ENCODE measurements at regions not wholly inside any gene's neighbourhood (a gene's known extent, or its start where the extent isn't known, plus 50 kb on each side); places are given as distances from the start of the nearest gene placed in this dataset.

DNA sequence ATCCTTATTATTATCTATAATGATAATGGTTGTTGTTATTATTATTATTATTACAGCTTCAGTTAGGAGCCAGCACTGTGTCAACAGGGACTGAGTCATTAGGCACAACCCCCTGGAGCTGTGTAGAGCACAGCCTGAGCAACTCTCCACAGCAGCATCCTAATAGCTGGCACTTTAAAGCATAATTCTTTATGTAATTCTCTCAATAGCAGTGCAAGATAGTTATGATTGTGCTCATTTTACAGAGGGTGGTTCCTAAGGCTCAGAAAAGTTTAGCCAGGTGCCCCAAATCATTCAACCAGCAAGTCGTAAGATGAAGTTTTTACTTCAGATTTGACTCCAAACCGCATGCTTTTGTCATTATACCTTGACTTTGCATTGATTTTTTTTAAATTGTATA is 390.3 kb downstream of the ANXA1 start:
- H3K9me2 ChIP-seq (replicated peaks; ENCODE audit: control insufficient read depth, low read length): no peaks in the 10 kb centered on the region
- H4K20me1 ChIP-seq (ENCODE audit: control insufficient read depth, insufficient read depth, low read depth, low read length): no peaks in the 10 kb centered on the region
- no peak overlapping the region for H3K27ac ChIP-seq (ENCODE audit: low read depth, low read length)
- no peak overlapping the region for H3K4me2 ChIP-seq (ENCODE audit: low read length)
- H3K9me3 ChIP-seq (ENCODE audit: control insufficient read depth, insufficient read depth, low read length): no peaks in the 10 kb centered on the region
- no peaks in the 10 kb centered on the region for H3F3A ChIP-seq (ENCODE audit: control insufficient read depth, insufficient read depth)
- no peak for TF ChIP-seq EZH2phosphoT487 (IDR thresholded peaks at IDR 0.05; ENCODE audit: borderline replicate concordance, low read length)
- H3K27me3 ChIP-seq (ENCODE audit: control insufficient read depth, low read length): no peaks in the 10 kb centered on the region
- H3K4me1 ChIP-seq (ENCODE audit: control insufficient read depth, low read length): no peaks in the 10 kb centered on the region
- no peaks in the 10 kb centered on the region for H3K36me3 ChIP-seq (ENCODE audit: control insufficient read depth, low read length)
- no peaks in the 10 kb centered on the region for H3K79me2 ChIP-seq (ENCODE audit: control insufficient read depth, low read length)
- no peak overlapping the region for H3K4me3 ChIP-seq (ENCODE audit: low read length)

- no peak overlapping the region for H3K4me3 ChIP-seq (ENCODE audit: low read length)
- H3K36me3 ChIP-seq (ENCODE audit: control insufficient read depth, low read length): no peaks in the 10 kb centered on the region
- H3K27me3 ChIP-seq (ENCODE audit: control insufficient read depth, low read length): no peaks in the 10 kb centered on the region
- no peaks in the 10 kb centered on the region for H3K9me2 ChIP-seq (replicated peaks; ENCODE audit: control insufficient read depth, low read length)
- no peaks in the 10 kb centered on the region for H3K79me2 ChIP-seq (ENCODE audit: control insufficient read depth, low read length)
- no peaks in the 10 kb centered on the region for H3F3A ChIP-seq (ENCODE audit: control insufficient read depth, insufficient read depth)
- H4K20me1 ChIP-seq (ENCODE audit: control insufficient read depth, insufficient read depth, low read depth, low read length): no peaks in the 10 kb centered on the region
- H3K4me2 ChIP-seq (ENCODE audit: low read length): no peak overlapping the region
- no peak for TF ChIP-seq EZH2phosphoT487 (IDR thresholded peaks at IDR 0.05; ENCODE audit: borderline replicate concordance, low read length)
- no peak for TF ChIP-seq CTCF (IDR thresholded peaks at IDR 0.05; ENCODE audit: low read depth, low read length, poor library complexity, severe bottlenecking)
- no peaks in the 10 kb centered on the region for H3K9me3 ChIP-seq (ENCODE audit: control insufficient read depth, insufficient read depth, low read length)
- no peak overlapping the region for H3K27ac ChIP-seq (ENCODE audit: low read depth, low read length)
- no peaks in the 10 kb centered on the region for H3K4me1 ChIP-seq (ENCODE audit: control insufficient read depth, low read length)
Observed at GRCh38 chr9:73543727-73544126, 392.1 kb downstream of the ANXA1 start.

- Histone ChIP-seq H3K79me2 (ENCODE audit: control insufficient read depth, low read length) (no peaks in the 10 kb centered on the region), H3K9me2 (replicated peaks; ENCODE audit: control insufficient read depth, low read length) (no peaks in the 10 kb centered on the region), H4K20me1 (ENCODE audit: control insufficient read depth, insufficient read depth, low read depth, low read length) (no peaks in the 10 kb centered on the region), H3K36me3 (ENCODE audit: control insufficient read depth, low read length) (no peaks in the 10 kb centered on the region), H3K4me3 (ENCODE audit: low read length) (no peak overlapping the region), H3K4me2 (ENCODE audit: low read length) (no peak overlapping the region), H3K27ac (ENCODE audit: low read depth, low read length) (no peak overlapping the region), H3K9me3 (ENCODE audit: control insufficient read depth, insufficient read depth, low read length) (no peaks in the 10 kb centered on the region), H3F3A (ENCODE audit: control insufficient read depth, insufficient read depth) (no peaks in the 10 kb centered on the region), H3K4me1 (ENCODE audit: control insufficient read depth, low read length) (no peaks in the 10 kb centered on the region), H3K27me3 (ENCODE audit: control insufficient read depth, low read length) (no peaks in the 10 kb centered on the region)
- TF ChIP-seq EZH2phosphoT487 (IDR thresholded peaks at IDR 0.05; ENCODE audit: borderline replicate concordance, low read length) (no peak), CTCF (IDR thresholded peaks at IDR 0.05; ENCODE audit: low read depth, low read length, poor library complexity, severe bottlenecking) (no peak)
Observed at GRCh38 chr9:73548201-73548600, 396.5 kb downstream of the ANXA1 start.

DNA sequence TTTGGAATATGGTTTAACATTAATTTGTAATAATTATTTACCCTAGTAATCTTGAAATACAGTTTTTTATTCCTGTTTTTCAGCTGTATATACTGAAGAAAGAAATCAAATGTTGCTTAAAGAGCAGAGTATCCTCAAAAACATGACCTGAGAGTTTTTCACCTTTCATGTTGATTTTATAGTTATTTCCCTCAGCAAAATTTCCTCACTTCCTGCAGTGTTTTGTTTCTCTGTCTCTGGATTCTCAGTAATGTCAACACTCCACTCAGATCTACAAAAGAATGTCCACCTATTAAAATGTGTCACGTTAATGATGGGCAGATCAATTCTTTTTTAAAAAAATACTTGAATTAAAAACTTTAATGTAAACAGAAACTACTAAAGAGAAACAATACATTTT is 398.3 kb downstream of the ANXA1 start:
- no peaks in the 10 kb centered on the region for H3F3A ChIP-seq (ENCODE audit: control insufficient read depth, insufficient read depth)
- no peaks in the 10 kb centered on the region for H4K20me1 ChIP-seq (ENCODE audit: control insufficient read depth, insufficient read depth, low read depth, low read length)
- TF ChIP-seq EZH2phosphoT487 (IDR thresholded peaks at IDR 0.05; ENCODE audit: borderline replicate concordance, low read length) (no peak), CTCF (IDR thresholded peaks at IDR 0.05; ENCODE audit: low read depth, low read length, poor library complexity, severe bottlenecking) (no peak)
- H3K9me3 ChIP-seq (ENCODE audit: control insufficient read depth, insufficient read depth, low read length): no peaks in the 10 kb centered on the region
- H3K27ac ChIP-seq (ENCODE audit: low read depth, low read length): no peak overlapping the region
- H3K4me1 ChIP-seq (ENCODE audit: control insufficient read depth, low read length): no peaks in the 10 kb centered on the region
- H3K27me3 ChIP-seq (ENCODE audit: control insufficient read depth, low read length): no peaks in the 10 kb centered on the region
- no peak overlapping the region for H3K4me2 ChIP-seq (ENCODE audit: low read length)
- H3K9me2 ChIP-seq (replicated peaks; ENCODE audit: control insufficient read depth, low read length): no peaks in the 10 kb centered on the region
- no peaks in the 10 kb centered on the region for H3K79me2 ChIP-seq (ENCODE audit: control insufficient read depth, low read length)
- H3K4me3 ChIP-seq (ENCODE audit: low read length): no peak overlapping the region
- no peaks in the 10 kb centered on the region for H3K36me3 ChIP-seq (ENCODE audit: control insufficient read depth, low read length)

All from DOHH2 (cell line).